BE2C (cell line): ENCODE measurements at regions not wholly inside any gene's neighbourhood (a gene's known extent, or its start where the extent isn't known, plus 50 kb on each side); places are given as distances from the start of the nearest gene placed in this dataset.

Source experiments
- DNase-seq: peaks from one replicate; pipeline ENCODE4 v3.0.0-alpha.2; 2020
- H3K27me3 ChIP-seq: fragments of 250-450 bp; sonication (Bioruptor Pico); 2 replicates; pipeline ENCODE4 v1.5.1; 2020; ENCODE audit warnings: mild to moderate bottlenecking
- H3K36me3 ChIP-seq: fragments of 250-450 bp; sonication (Bioruptor Pico); 2 replicates; pipeline ENCODE4 v1.5.1; 2020; ENCODE audit warnings: mild to moderate bottlenecking
- H3K4me1 ChIP-seq: fragments of 250-450 bp; sonication (Bioruptor Pico); 2 replicates; pipeline ENCODE4 v1.5.1; 2020
- H3K4me3 ChIP-seq: 2 replicates; pipeline ENCODE4 v1.5.1; 2011; ENCODE audit warnings: low read depth, low read length
- H3K9me3 ChIP-seq: fragments of 250-450 bp; sonication (Bioruptor Pico); 2 replicates; pipeline ENCODE4 v1.5.1; 2020
- CTCF ChIP-seq: IDR thresholded peaks from 2 replicates; pipeline ENCODE4 v1.5.1; 2012; ENCODE audit warnings: mild to moderate bottlenecking, low read depth, low read length

DNA sequence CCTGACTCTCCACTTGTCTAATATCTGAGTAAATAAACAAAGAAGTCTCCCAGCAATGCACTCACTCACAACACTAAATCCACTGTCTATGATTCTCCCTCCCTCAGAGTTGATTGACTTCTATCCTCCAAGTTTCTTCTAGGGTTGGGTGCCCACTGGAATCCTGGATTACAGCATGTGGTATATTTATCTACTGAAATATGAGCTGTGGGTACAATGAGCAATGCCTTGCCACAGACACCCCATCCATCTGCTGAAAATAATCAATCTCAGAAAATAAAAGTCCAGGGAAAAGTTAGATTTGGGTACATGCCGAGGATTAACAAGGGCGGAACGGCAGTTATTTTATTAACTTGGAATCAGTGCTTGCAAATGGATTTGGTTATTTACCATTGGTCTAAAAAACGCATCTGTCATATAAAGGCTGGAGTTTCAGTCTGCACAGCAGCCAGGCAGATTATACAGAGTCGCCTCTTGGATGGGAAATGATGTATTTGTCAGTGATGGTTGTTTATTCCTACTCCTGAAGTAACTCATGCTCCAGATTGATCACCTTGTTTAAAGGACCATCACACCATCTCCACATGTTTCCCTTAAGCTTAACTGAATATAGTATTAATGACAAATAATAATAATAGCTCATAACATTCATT is 193.9 kb upstream of the SOX9 start:
- no peak for DNase-seq
- no peak for TF ChIP-seq CTCF
- Histone ChIP-seq H3K4me1 (no peaks in the 10 kb centered on the region), H3K9me3 (no peaks in the 10 kb centered on the region), H3K27me3 (no peaks in the 10 kb centered on the region), H3K36me3 (no peaks in the 10 kb centered on the region), H3K4me3 (no peak overlapping the region)

DNA sequence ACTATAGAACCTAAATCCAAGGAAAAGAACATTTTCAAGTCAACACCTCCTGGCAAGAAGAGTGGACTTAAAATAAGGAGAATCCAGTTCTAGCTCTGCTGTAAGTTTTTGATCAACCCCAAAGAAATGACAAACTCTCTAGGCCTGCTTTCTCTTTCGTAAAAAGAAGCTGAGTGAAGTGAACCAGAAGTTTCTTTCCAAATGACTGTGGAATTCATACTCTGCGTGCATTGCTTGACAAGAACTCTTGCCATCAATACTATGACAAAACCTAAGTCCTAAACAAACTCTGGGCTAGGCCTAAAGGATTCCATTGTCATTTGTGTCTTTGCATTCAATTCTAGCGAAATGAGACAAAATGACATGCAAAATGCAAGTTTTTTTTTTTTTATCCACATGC is 187.5 kb upstream of the SOX9 start:
- Histone ChIP-seq H3K4me1 (no peaks in the 10 kb centered on the region), H3K9me3 (no peaks in the 10 kb centered on the region), H3K4me3 (no peak overlapping the region), H3K27me3 (no peaks in the 10 kb centered on the region), H3K36me3 (no peaks in the 10 kb centered on the region)
- no peak for TF ChIP-seq CTCF
- DNase-seq, result no peak

DNA sequence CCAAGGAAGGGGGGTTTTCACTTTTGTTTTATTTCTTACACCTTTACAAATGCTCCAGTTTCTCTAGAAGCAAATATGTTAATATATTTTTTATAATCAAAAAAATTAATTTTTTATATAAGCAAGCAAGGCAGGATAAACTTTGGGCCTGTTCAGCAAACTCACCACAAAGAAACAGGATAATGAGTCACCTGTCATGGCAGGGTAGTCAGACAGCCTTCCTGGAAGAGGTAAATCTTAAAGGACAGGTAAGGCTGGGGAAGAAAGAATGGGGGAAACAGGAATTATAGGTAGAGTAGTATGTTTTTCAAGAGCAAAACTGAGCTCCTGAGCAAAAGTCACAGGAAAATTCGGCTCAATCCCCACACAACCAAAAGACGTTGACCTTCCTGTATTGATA is 186.3 kb upstream of the SOX9 start:
- Histone ChIP-seq H3K9me3 (no peaks in the 10 kb centered on the region), H3K36me3 (no peaks in the 10 kb centered on the region), H3K4me3 (no peak overlapping the region), H3K4me1 (no peaks in the 10 kb centered on the region), H3K27me3 (no peaks in the 10 kb centered on the region)
- DNase-seq, result no peak
- no peak for TF ChIP-seq CTCF

DNA sequence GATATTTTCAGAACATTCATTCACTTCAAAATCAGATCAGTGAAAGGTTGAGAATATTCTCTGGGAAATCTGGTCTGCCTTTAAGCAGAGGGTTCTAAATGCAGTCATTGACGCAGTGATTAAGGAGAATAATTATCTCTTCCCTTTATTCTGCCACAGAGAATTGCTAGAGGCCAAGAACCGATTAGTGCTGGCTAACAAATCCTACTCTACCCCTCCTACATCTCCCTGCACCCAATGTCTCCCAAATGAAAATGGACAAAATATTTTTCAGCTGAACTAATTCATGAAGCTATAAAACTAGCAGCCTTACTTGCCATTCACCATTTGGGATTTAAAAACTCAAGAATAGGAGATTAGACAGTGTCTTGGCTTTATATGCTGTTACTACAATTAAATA is 185.5 kb upstream of the SOX9 start:
- Histone ChIP-seq H3K27me3 (no peaks in the 10 kb centered on the region), H3K4me3 (no peak overlapping the region), H3K4me1 (no peaks in the 10 kb centered on the region), H3K9me3 (no peaks in the 10 kb centered on the region), H3K36me3 (no peaks in the 10 kb centered on the region)
- no peak for TF ChIP-seq CTCF
- no peak for DNase-seq

DNA sequence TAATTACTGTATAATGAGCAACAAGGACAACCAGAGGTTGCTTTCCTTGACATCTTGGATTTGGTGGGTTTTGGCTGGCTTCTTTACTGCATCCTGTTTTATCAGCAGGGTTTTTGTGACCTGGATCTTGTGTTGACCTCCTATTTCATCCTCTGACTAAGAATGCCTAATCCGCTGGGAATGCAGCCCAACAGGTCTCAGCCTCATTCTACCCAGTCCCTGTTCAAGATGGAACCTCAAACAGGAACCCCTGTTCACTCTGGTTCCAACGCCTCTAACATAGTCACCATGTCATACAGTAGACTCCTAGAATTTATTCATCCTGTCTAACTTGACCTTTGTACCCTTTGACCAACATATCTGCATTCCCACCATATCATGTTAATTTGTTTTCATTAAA is 183.8 kb upstream of the SOX9 start:
- H3K4me1 ChIP-seq, result no peaks in the 10 kb centered on the region
- H3K36me3 ChIP-seq, result no peaks in the 10 kb centered on the region
- DNase-seq, result no peak
- TF ChIP-seq CTCF, result no peak
- no peaks in the 10 kb centered on the region for H3K9me3 ChIP-seq
- no peaks in the 10 kb centered on the region for H3K27me3 ChIP-seq
- H3K4me3 ChIP-seq, result no peak overlapping the region

GRCh38 chr17:71937914-71938313 is 182.9 kb upstream of the SOX9 start:
- no peaks in the 10 kb centered on the region for H3K4me1 ChIP-seq
- DNase-seq, result no peak
- no peaks in the 10 kb centered on the region for H3K9me3 ChIP-seq
- H3K4me3 ChIP-seq, result no peak overlapping the region
- no peaks in the 10 kb centered on the region for H3K36me3 ChIP-seq
- TF ChIP-seq CTCF, result no peak
- no peaks in the 10 kb centered on the region for H3K27me3 ChIP-seq
